Spinal cord (tissue), 9 donors: ENCODE measurements at regions not wholly inside any gene's neighbourhood (a gene's known extent, or its start where the extent isn't known, plus 50 kb on each side); places are given as distances from the start of the nearest gene placed in this dataset.
"Not testable (repeated sequence)": the region's sequence is repeated elsewhere in the genome, so short reads cannot be mapped to it uniquely, and the experiment has no call there.

Source experiments
- DNase-seq, 6 donors: peaks; one replicate each; pipeline versions ENCODE4 v3.0.0 to v3.0.0-alpha.2; 2013 to 2015; ENCODE audit warnings: low spot score in 6 of 6, low read depth in 4 of 6
- H3K27ac ChIP-seq: one replicate; pipeline ENCODE4 v1.5.1; 2013; ENCODE audit warnings: low read depth, low read length, control low read depth
- H3K27me3 ChIP-seq: one replicate; pipeline ENCODE4 v1.6.1; 2013; ENCODE audit warnings: low read length; ENCODE audit not compliant: control insufficient read depth, insufficient read depth
- H3K36me3 ChIP-seq: one replicate; pipeline ENCODE4 v1.6.1; 2013; ENCODE audit warnings: low read length; ENCODE audit not compliant: control insufficient read depth, insufficient read depth
- H3K4me1 ChIP-seq: one replicate; pipeline ENCODE4 v1.6.1; 2013; ENCODE audit warnings: low read length; ENCODE audit not compliant: control insufficient read depth, insufficient read depth
- H3K4me3 ChIP-seq: one replicate; pipeline ENCODE4 v1.5.1; 2013; ENCODE audit warnings: low read depth, low read length, control low read depth
- H3K9me3 ChIP-seq: one replicate; pipeline ENCODE4 v1.6.1; 2013; ENCODE audit warnings: low read length; ENCODE audit not compliant: control insufficient read depth, insufficient read depth
- WGBS: methylation state at CpG from one replicate; pipeline ENCODE4 v1.1.5; 2013; ENCODE audit warnings: missing lambda C conversion rate; ENCODE audit not compliant: insufficient coverage; 5-methylcytosine and 5-hydroxymethylcytosine counted together
- donor health status: healthy.

DNA sequence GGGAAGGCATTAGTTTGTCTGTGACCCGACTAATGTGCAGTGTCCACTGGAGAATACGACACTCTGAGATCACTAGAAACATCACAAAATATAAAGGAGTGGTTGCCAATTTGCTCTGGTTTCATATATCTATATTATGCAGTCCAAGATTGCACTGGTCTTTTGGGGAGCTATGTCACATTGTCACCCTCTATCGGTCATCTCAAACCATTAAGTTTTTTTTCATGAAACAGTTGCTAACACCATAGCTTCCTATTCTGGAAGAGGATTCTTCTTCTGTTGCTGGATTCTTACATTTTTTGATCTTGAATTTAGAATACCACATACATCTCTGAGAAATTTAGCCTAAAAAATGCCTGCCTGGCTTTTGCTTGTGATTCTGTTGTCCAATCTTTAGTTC, 168.6 kb downstream of the LACC1 start:
- H3K27ac ChIP-seq: no peak overlapping the region
- H3K4me1 ChIP-seq: peaks cover 17% of the 10 kb centered on the region
- no peak overlapping the region for H3K4me3 ChIP-seq
- WGBS: 100% methylated on average over 1 of the region's 3 CpGs
- no peaks in the 10 kb centered on the region for H3K27me3 ChIP-seq
- no peaks in the 10 kb centered on the region for H3K9me3 ChIP-seq
- DNase-seq: no peak
- H3K36me3 ChIP-seq: no peaks in the 10 kb centered on the region

GRCh38 chr13:44049081-44049945, 169.6 kb downstream of the LACC1 start:
- no peaks in the 10 kb centered on the region for H3K9me3 ChIP-seq
- no CpG with 5 or more reads among the region's 3 CpGs for WGBS

GRCh38 chr13:44050450-44051063, 170.9 kb downstream of the LACC1 start:
- DNase-seq: peak in 2 of 6 donors; percentile 75 to 88
- H3K36me3 ChIP-seq: no peaks in the 10 kb centered on the region
- no CpG with 5 or more reads among the region's 3 CpGs for WGBS

More at GRCh38 chr13:44049081-44049945, 169.6 kb downstream of the LACC1 start:
- Histone ChIP-seq H3K4me3 (no peak overlapping the region), H3K36me3 (no peaks in the 10 kb centered on the region), H3K27me3 (no peaks in the 10 kb centered on the region), H3K27ac (no peak overlapping the region), H3K4me1 (peaks cover 17% of the 10 kb centered on the region)
- peak in 1 of 6 donors; percentile 35 for DNase-seq

DNA sequence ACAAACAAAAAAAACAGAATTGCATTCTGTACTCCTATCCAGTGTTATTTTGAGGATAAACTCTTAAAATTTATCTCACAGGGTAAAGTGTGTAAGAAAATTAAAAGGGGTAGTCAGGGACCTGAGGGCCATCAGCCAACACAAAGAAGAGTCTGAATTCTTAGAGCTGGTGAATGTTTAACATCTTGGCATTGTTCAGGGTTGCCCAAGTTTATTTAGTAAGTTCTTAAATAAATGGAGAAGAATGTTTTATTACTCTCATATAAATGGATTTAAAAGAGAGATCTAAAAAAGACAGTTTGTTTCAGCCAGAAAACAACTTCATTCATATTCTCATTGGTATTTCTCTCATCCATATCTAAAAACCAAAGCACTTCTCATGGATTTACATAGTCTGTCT, 171.7 kb downstream of the LACC1 start:
- Histone ChIP-seq H3K27ac (no peak overlapping the region), H3K27me3 (no peaks in the 10 kb centered on the region), H3K36me3 (no peaks in the 10 kb centered on the region), H3K4me3 (no peak overlapping the region), H3K9me3 (no peaks in the 10 kb centered on the region), H3K4me1 (peaks cover 8% of the 10 kb centered on the region)
- DNase-seq: no peak

More at GRCh38 chr13:44050450-44051063, 170.9 kb downstream of the LACC1 start:
- H3K9me3 ChIP-seq: no peaks in the 10 kb centered on the region
- H3K27me3 ChIP-seq: no peaks in the 10 kb centered on the region
- H3K27ac ChIP-seq: no peak overlapping the region
- H3K4me1 ChIP-seq: peaks cover 12% of the 10 kb centered on the region
- H3K4me3 ChIP-seq: no peak overlapping the region

GRCh38 chr13:44051918-44052675, 172.4 kb downstream of the LACC1 start:
- H3K4me1 ChIP-seq: peaks cover 8% of the 10 kb centered on the region
- WGBS: 80% methylated on average over 2 of the region's 6 CpGs
- H3K27ac ChIP-seq: peak overlapping the region; percentile 75
- H3K36me3 ChIP-seq: no peaks in the 10 kb centered on the region
- no peaks in the 10 kb centered on the region for H3K9me3 ChIP-seq
- H3K27me3 ChIP-seq: no peaks in the 10 kb centered on the region
- no peak overlapping the region for H3K4me3 ChIP-seq
- DNase-seq: peak in 2 of 6 donors; percentile 75 to 76

GRCh38 chr13:44052780-44053184, 173.1 kb downstream of the LACC1 start:
- H3K27me3 ChIP-seq: no peaks in the 10 kb centered on the region
- peaks cover 8% of the 10 kb centered on the region for H3K4me1 ChIP-seq
- H3K27ac ChIP-seq: peak overlapping the region; percentile 75
- H3K9me3 ChIP-seq: no peaks in the 10 kb centered on the region
- WGBS: 30% methylated on average over 9 of the region's 10 CpGs
- no peaks in the 10 kb centered on the region for H3K36me3 ChIP-seq
- H3K4me3 ChIP-seq: no peak overlapping the region
- peak in 1 of 6 donors; percentile 60 for DNase-seq

DNA sequence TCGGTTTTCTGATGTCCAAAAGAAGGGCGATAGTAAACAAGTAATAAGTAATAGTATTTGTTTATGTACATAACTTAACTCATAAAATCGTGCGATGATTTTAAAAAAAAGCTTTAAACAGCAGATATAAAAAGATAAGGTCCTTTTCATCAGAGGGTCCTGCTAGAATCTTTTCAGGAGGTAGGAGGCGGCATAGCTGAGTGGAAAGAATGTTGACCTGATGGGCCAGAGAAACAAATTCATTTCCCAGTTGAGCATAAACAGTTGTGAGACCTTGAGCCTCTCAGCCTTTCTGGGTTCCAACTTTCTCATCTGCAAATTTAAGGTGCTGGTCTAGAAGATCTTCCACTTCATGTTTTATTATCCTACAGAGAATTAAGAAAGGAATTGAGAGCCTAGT, 173.5 kb downstream of the LACC1 start:
- H3K27me3 ChIP-seq: no peaks in the 10 kb centered on the region
- no peak for DNase-seq
- peaks cover 8% of the 10 kb centered on the region for H3K4me1 ChIP-seq
- H3K9me3 ChIP-seq: no peaks in the 10 kb centered on the region
- 67% methylated on average over 1 of the region's 5 CpGs for WGBS
- no peak overlapping the region for H3K4me3 ChIP-seq
- H3K27ac ChIP-seq: peak overlapping the region; percentile 75
- no peaks in the 10 kb centered on the region for H3K36me3 ChIP-seq

DNA sequence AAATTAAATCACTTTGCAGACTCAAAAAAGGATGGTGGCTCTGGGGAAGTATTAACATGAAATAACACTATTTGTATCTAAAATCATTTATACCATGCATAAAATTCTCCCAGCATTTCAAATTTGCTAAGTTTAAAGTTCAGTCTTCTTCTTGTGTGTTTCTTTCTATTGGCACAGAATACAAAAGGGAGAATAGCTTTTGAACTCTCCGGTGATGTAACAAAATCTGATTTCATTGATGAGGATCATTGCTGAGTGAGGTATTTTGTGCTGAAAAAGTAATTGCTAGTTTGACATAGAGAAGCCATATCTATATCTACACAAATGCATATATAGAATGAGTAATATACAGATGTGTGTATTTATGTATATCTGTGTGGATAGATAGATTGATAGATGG, 174.8 kb downstream of the LACC1 start:
- H3K27me3 ChIP-seq: no peaks in the 10 kb centered on the region
- no CpG with 5 or more reads among the region's 1 CpG for WGBS
- H3K9me3 ChIP-seq: no peaks in the 10 kb centered on the region
- no peak for DNase-seq
- no peaks in the 10 kb centered on the region for H3K36me3 ChIP-seq
- no peak overlapping the region for H3K4me3 ChIP-seq
- peaks cover 8% of the 10 kb centered on the region for H3K4me1 ChIP-seq
- H3K27ac ChIP-seq: no peak overlapping the region

DNA sequence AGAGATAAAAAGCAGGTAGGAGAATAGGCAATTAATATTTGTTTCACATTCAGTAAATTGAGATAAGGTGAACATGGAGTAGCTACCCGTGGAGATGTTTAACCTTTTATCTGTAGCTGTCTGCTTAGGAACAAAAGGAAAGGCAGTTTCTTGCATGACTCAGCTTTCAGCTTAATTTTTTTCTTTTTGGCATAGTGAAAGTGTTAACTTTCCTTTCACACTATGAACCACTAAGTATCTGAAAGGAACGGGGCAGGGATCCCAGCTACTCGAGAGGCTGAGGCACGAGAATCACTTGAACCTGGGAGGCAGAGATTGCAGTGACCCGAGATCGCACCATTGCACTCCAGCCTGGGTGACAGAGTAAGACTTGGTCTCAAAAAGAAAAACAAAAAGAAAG, 176.0 kb downstream of the LACC1 start:
- H3K9me3 ChIP-seq, H3K27me3 ChIP-seq, H3K4me1 ChIP-seq, H3K4me3 ChIP-seq, H3K27ac ChIP-seq, H3K36me3 ChIP-seq, DNase-seq: not testable (repeated sequence)
- WGBS: 72% methylated on average over 3 of the region's 6 CpGs
